ENCODE measurements at regions not wholly inside any gene's neighbourhood (a gene's known extent, or its start where the extent isn't known, plus 50 kb on each side); places are given as distances from the start of the nearest gene placed in this dataset.

- no peak for TF ChIP-seq CTCF (conservative IDR thresholded peaks at IDR 0.05; ENCODE audit: low read length)
- TF ChIP-seq EZH2phosphoT487 (IDR thresholded peaks at IDR 0.05; ENCODE audit: borderline replicate concordance), result no peak
Observed at GRCh38 chr2:16381511-16381910, 284.1 kb downstream of the CYRIA start.
